DND-41 (cell line): ENCODE measurements at regions not wholly inside any gene's neighbourhood (a gene's known extent, or its start where the extent isn't known, plus 50 kb on each side); places are given as distances from the start of the nearest gene placed in this dataset.
"Not testable (repeated sequence)": the region's sequence is repeated elsewhere in the genome, so short reads cannot be mapped to it uniquely, and the experiment has no call there.

ENCODE experiments used
- ATAC-seq: fragments of 200-7000 bp; cut with Tn5 transposase; 3 replicates; pipeline ENCODE4 v1.9.1; 2021; ENCODE audit warnings: low read depth; ENCODE audit not compliant: insufficient read depth
- DNase-seq: peaks from one replicate; pipeline ENCODE4 v3.0.0-alpha.2; 2020
- H2AFZ ChIP-seq: 2 replicates; pipeline ENCODE4 v1.6.0; 2012; ENCODE audit warnings: low read depth, low read length
- H3K27ac ChIP-seq: 2 replicates; pipeline ENCODE4 v1.5.1; 2012; ENCODE audit warnings: low read length, inconsistent platforms
- H3K27me3 ChIP-seq: fragments of 200-600 bp; sonication (generic); 2 replicates; pipeline ENCODE4 v1.6.0; 2012; ENCODE audit warnings: low read length, mild to moderate bottlenecking, inconsistent platforms; ENCODE audit not compliant: insufficient read depth, poor library complexity
- H3K36me3 ChIP-seq: 2 replicates; pipeline ENCODE4 v1.5.1; 2012; ENCODE audit warnings: low read length, inconsistent platforms; ENCODE audit not compliant: insufficient read depth
- H3K4me1 ChIP-seq: 2 replicates; pipeline ENCODE4 v1.5.1; 2012; ENCODE audit warnings: mild to moderate bottlenecking, low read length; ENCODE audit not compliant: insufficient read depth
- H3K4me2 ChIP-seq: 2 replicates; pipeline ENCODE4 v1.6.0; 2012; ENCODE audit warnings: mild to moderate bottlenecking, moderate library complexity, low read length, inconsistent platforms; ENCODE audit not compliant: insufficient read depth
- H3K4me3 ChIP-seq, 2 experiments: fragments of 200-600 bp in 1 of 2; shearing (Covaris generic) in 1 of 2; 2 replicates each; pipeline ENCODE4 v1.5.1; 2012 to 2016; ENCODE audit warnings: inconsistent platforms in 2 of 2, low read length in 2 of 2, mild to moderate bottlenecking in 2 of 2, low read depth in 1 of 2, moderate library complexity in 1 of 2
- H3K79me2 ChIP-seq: 2 replicates; pipeline ENCODE4 v1.6.0; 2012; ENCODE audit warnings: low read length, inconsistent platforms; ENCODE audit not compliant: insufficient read depth
- H3K9ac ChIP-seq: 2 replicates; pipeline ENCODE4 v1.6.0; 2012; ENCODE audit warnings: low read depth, mild to moderate bottlenecking, inconsistent platforms, low read length, moderate library complexity
- H3K9me3 ChIP-seq: 2 replicates; pipeline ENCODE4 v1.5.1; 2012; ENCODE audit warnings: low read length, moderate library complexity, mild to moderate bottlenecking, inconsistent platforms; ENCODE audit not compliant: insufficient read depth, severe bottlenecking
- H4K20me1 ChIP-seq: 2 replicates; pipeline ENCODE4 v1.6.0; 2012; ENCODE audit warnings: low read length; ENCODE audit not compliant: insufficient read depth
- CTCF ChIP-seq: IDR thresholded peaks from 2 replicates; pipeline ENCODE4 v1.5.1; 2012; ENCODE audit warnings: borderline replicate concordance, low read length, moderate library complexity, mild to moderate bottlenecking; ENCODE audit not compliant: poor library complexity, severe bottlenecking; ENCODE audit errors: extremely low read depth
- EZH2 ChIP-seq: IDR thresholded peaks from 3 replicates; pipeline ENCODE4 v1.6.1; 2012; ENCODE audit warnings: borderline replicate concordance, low read depth, mild to moderate bottlenecking, moderate library complexity, low read length, inconsistent platforms; ENCODE audit not compliant: severe bottlenecking

GRCh38 chr12:54799966-54800365 is 54.4 kb upstream of the MUCL1 start:
- not testable (repeated sequence) for DNase-seq, H3K79me2 ChIP-seq, H2AFZ ChIP-seq, H3K9me3 ChIP-seq, H3K36me3 ChIP-seq, H3K27ac ChIP-seq, ATAC-seq, H3K9ac ChIP-seq, H3K4me2 ChIP-seq, H4K20me1 ChIP-seq, H3K4me3 ChIP-seq, H3K4me1 ChIP-seq
- H3K27me3 ChIP-seq: peaks cover 12% of the 10 kb centered on the region

- Histone ChIP-seq H3K79me2 (no peaks in the 10 kb centered on the region), H4K20me1 (no peaks in the 10 kb centered on the region), H3K4me2 (no peak overlapping the region), H3K4me3 (no peak overlapping the region), H3K9ac (no peak overlapping the region), H3K9me3 (no peaks in the 10 kb centered on the region), H3K27ac (no peak overlapping the region), H3K27me3 (peaks cover 12% of the 10 kb centered on the region), H3K4me1 (no peaks in the 10 kb centered on the region), H2AFZ (no peak overlapping the region), H3K36me3 (no peaks in the 10 kb centered on the region)
- TF ChIP-seq EZH2 (no peak), CTCF (no peak)
- DNase-seq: no peak
- ATAC-seq: no peak
Observed at GRCh38 chr12:54798651-54799050, 55.7 kb upstream of the MUCL1 start.

- Histone ChIP-seq H3K79me2 (no peaks in the 10 kb centered on the region), H3K27ac (no peak overlapping the region), H3K4me3 (no peak overlapping the region), H3K9ac (no peak overlapping the region), H2AFZ (no peak overlapping the region), H3K9me3 (no peaks in the 10 kb centered on the region), H3K27me3 (peaks cover 12% of the 10 kb centered on the region), H3K36me3 (no peaks in the 10 kb centered on the region), H3K4me1 (no peaks in the 10 kb centered on the region), H3K4me2 (no peak overlapping the region), H4K20me1 (no peaks in the 10 kb centered on the region)
- ATAC-seq (no peak), DNase-seq (no peak)
- no peak for TF ChIP-seq EZH2
Observed at GRCh38 chr12:54796991-54797390, 57.3 kb upstream of the MUCL1 start.

GRCh38 chr12:54795644-54796043 is 58.7 kb upstream of the MUCL1 start:
- H3K9ac ChIP-seq: no peak overlapping the region
- no peaks in the 10 kb centered on the region for H4K20me1 ChIP-seq
- no peaks in the 10 kb centered on the region for H3K79me2 ChIP-seq
- H2AFZ ChIP-seq: no peak overlapping the region
- no peak overlapping the region for H3K4me3 ChIP-seq
- H3K9me3 ChIP-seq: no peaks in the 10 kb centered on the region
- no peak for DNase-seq
- no peak for ATAC-seq
- H3K4me2 ChIP-seq: no peak overlapping the region
- no peaks in the 10 kb centered on the region for H3K36me3 ChIP-seq
- TF ChIP-seq EZH2: no peak
- TF ChIP-seq CTCF: no peak
- no peak overlapping the region for H3K27ac ChIP-seq
- peaks cover 12% of the 10 kb centered on the region for H3K27me3 ChIP-seq
- no peaks in the 10 kb centered on the region for H3K4me1 ChIP-seq

DNA sequence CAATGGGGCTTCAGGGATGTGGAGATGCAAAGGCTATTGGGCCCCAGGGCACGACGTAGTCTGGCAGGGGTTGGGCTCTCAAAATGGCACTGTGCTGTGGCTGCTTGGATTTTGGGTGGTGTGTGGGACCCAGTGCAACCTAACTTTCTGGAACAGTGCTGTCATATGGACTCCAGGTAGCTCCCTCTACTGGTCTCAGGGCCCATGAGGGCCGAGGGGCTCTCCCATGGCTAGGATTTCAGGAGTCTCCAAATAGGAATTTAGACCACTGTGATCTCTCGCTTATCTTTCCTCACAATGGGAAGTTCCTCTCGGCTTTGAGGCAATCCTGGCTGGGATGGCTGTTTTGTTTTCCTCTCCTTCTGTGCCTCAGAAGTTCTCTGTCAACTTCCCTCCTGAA is 68.2 kb upstream of the MUCL1 start:
- no peak overlapping the region for H3K27ac ChIP-seq
- H4K20me1 ChIP-seq: no peaks in the 10 kb centered on the region
- no peaks in the 10 kb centered on the region for H3K27me3 ChIP-seq
- DNase-seq (no peak), ATAC-seq (no peak)
- no peak overlapping the region for H3K9ac ChIP-seq
- H3K4me2 ChIP-seq: no peak overlapping the region
- no peaks in the 10 kb centered on the region for H3K36me3 ChIP-seq
- no peaks in the 10 kb centered on the region for H3K79me2 ChIP-seq
- no peaks in the 10 kb centered on the region for H3K4me1 ChIP-seq
- H3K9me3 ChIP-seq: peaks cover 3% of the 10 kb centered on the region
- H2AFZ ChIP-seq: no peak overlapping the region
- no peak for TF ChIP-seq EZH2
- H3K4me3 ChIP-seq: no peak overlapping the region
